OCI-LY3 (cell line): ENCODE measurements at regions not wholly inside any gene's neighbourhood (a gene's known extent, or its start where the extent isn't known, plus 50 kb on each side); places are given as distances from the start of the nearest gene placed in this dataset.

Source experiments
- EZH2phosphoT487 ChIP-seq: fragments of 200-600 bp; shearing (Covaris generic); IDR thresholded peaks from 2 replicates; pipeline ENCODE4 v1.6.1; 2018; ENCODE audit warnings: antibody characterized with exemption, mixed run types, low read depth
- TF ChIP-seq, protein P1 (sequence below): fragments of 200-600, 300-600 bp; sonication (generic); IDR thresholded peaks from 2 replicates; pipeline ENCODE4 v1.5.1; 2014; ENCODE audit warnings: antibody characterized with exemption, low read length, low read depth

DNA sequence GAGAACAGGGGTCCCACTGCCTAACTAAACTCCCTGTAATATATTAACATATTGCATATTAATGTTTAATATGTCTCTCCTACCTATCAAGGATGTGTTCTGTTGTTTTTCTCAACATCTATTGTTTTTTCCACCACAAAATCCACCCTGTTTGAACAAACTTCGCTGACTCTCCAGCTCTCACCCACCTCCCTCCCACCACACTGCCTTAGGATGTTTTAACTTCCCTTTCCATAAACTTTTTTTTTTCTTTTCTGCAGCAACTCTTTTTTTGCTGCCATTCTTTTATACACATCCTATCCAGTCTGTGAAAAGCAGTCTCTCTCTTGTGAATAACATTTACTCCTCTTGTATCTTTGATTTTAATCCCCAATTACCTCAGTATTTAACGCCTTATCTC lies 226.1 kb downstream of the PCDH7 start:
- no peak for TF ChIP-seq EZH2phosphoT487
- TF ChIP-seq, protein P1, sequence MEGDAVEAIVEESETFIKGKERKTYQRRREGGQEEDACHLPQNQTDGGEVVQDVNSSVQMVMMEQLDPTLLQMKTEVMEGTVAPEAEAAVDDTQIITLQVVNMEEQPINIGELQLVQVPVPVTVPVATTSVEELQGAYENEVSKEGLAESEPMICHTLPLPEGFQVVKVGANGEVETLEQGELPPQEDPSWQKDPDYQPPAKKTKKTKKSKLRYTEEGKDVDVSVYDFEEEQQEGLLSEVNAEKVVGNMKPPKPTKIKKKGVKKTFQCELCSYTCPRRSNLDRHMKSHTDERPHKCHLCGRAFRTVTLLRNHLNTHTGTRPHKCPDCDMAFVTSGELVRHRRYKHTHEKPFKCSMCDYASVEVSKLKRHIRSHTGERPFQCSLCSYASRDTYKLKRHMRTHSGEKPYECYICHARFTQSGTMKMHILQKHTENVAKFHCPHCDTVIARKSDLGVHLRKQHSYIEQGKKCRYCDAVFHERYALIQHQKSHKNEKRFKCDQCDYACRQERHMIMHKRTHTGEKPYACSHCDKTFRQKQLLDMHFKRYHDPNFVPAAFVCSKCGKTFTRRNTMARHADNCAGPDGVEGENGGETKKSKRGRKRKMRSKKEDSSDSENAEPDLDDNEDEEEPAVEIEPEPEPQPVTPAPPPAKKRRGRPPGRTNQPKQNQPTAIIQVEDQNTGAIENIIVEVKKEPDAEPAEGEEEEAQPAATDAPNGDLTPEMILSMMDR = no peak
